HepG2 (cell line): ENCODE measurements at regions not wholly inside any gene's neighbourhood (a gene's known extent, or its start where the extent isn't known, plus 50 kb on each side); places are given as distances from the start of the nearest gene placed in this dataset.

Source experiments
- ATAC-seq: fragments of 200-7000 bp; cut with Tn5 transposase; 3 replicates; pipeline ENCODE4 v1.9.1; 2020; ENCODE audit warnings: mild to moderate bottlenecking, moderate library complexity
- BruUV-seq: library from RNA; stranded (reverse); fragments of 400-500 nt; replicated peaks from 2 replicates; lab custom pipeline; 2021; lab: Mats Ljungman, UMichigan
- CTCF ChIA-PET: fragments of 300-600 bp; formaldehyde crosslinking; extraction: SDS; loops from one replicate; lab custom pipeline; 2021; ENCODE audit warnings: low total read pairs, inconsistent platforms, low intra/inter-chr PET ratio; lab: Yijun Ruan, JAX
- POLR2A ChIA-PET: fragments of 350-600 bp; sonication (Branson Sonifier 250); formaldehyde crosslinking; loops from one replicate; lab custom pipeline; 2020; ENCODE audit warnings: antibody characterized with exemption, inconsistent platforms; lab: Yijun Ruan, JAX
- DNase-seq: peaks from one replicate; pipeline ENCODE4 v3.0.0-alpha.2; 2015; ENCODE audit warnings: low spot score
- FAIRE-seq: peaks from 3 replicates; lab custom pipeline; 2011; peaks lifted over from hg19 to GRCh38; lab: Jason Lieb, UNC
- H2AFZ ChIP-seq: one replicate; pipeline ENCODE4 v1.6.1; 2011; ENCODE audit warnings: low read length, inconsistent platforms
- H3K27ac ChIP-seq: fragments of 300-600 bp; 3 replicates; pipeline ENCODE4 v1.8.0; 2011; ENCODE audit warnings: mixed run types, mild to moderate bottlenecking, mixed read lengths, low read length, inconsistent platforms; ENCODE audit not compliant: insufficient read depth; ENCODE audit errors: extremely low read length
- H3K27me3 ChIP-seq, 2 experiments: fragments of 200-600 bp in 1 of 2; 2 replicates in 1 of 2; 3 replicates in 1 of 2; pipeline versions ENCODE4 v1.6.0 to v1.8.0; 2011; ENCODE audit warnings: low read length in 2 of 2, mild to moderate bottlenecking in 2 of 2, moderate library complexity in 2 of 2, inconsistent platforms in 1 of 2; ENCODE audit not compliant: insufficient read depth in 2 of 2, control insufficient read depth in 1 of 2
- H3K36me3 ChIP-seq, 2 experiments: fragments of 200-600 bp in 1 of 2; replicated peaks in 1 of 2; 2 replicates in 1 of 2; 3 replicates in 1 of 2; pipeline versions ENCODE4 v1.5.1 to v1.8.0; 2011; ENCODE audit warnings: low read length in 2 of 2, inconsistent platforms in 1 of 2; ENCODE audit not compliant: insufficient read depth in 2 of 2, control insufficient read depth in 1 of 2
- H3K4me1 ChIP-seq: 2 replicates; pipeline ENCODE4 v1.5.1; 2012; ENCODE audit warnings: low read length, inconsistent platforms; ENCODE audit not compliant: insufficient read depth
- H3K4me2 ChIP-seq: 2 replicates; pipeline ENCODE4 v1.6.0; 2011; ENCODE audit warnings: low read depth, low read length, inconsistent platforms
- H3K4me3 ChIP-seq, 3 experiments: fragments of 200-600 bp in 1 of 3; sonication (generic), shearing (Covaris generic) in 1 of 3; replicated peaks in 1 of 3; 2 replicates each; pipeline ENCODE4 v1.5.1; 2011 to 2016; ENCODE audit warnings: low read length in 3 of 3, inconsistent platforms in 2 of 3, low read depth in 2 of 3, mild to moderate bottlenecking in 2 of 3, control low read depth in 1 of 3, mixed read lengths in 1 of 3; ENCODE audit not compliant: insufficient read depth in 1 of 3
- H3K79me2 ChIP-seq: one replicate; pipeline ENCODE4 v1.6.1; 2011; ENCODE audit warnings: low read length, inconsistent platforms; ENCODE audit not compliant: insufficient read depth
- H3K9ac ChIP-seq: 2 replicates; pipeline ENCODE4 v1.6.0; 2011; ENCODE audit warnings: mild to moderate bottlenecking, low read depth, low read length, inconsistent platforms; ENCODE audit not compliant: insufficient read depth
- H3K9me3 ChIP-seq: 2 replicates; pipeline ENCODE4 v1.5.1; 2012; ENCODE audit warnings: mild to moderate bottlenecking, low read length
- H4K20me1 ChIP-seq: 2 replicates; pipeline ENCODE4 v1.6.0; 2011; ENCODE audit warnings: inconsistent platforms, mild to moderate bottlenecking, low read length, moderate library complexity; ENCODE audit not compliant: insufficient read depth
- ATF7 ChIP-seq, 2 experiments: fragments of 450-650 bp in 1 of 2; sonication (generic) in 1 of 2; formaldehyde crosslinking in 1 of 2; IDR thresholded peaks; 2 replicates each; pipeline versions ENCODE4 v1.4.0 to v1.6.1; 2016 to 2020; ENCODE audit warnings: antibody characterized with exemption in 1 of 2, mild to moderate bottlenecking in 1 of 2, missing genetic modification reagents in 1 of 2
- KLF6 ChIP-seq: IDR thresholded peaks from 2 replicates; pipeline ENCODE4 v1.8.0; 2016; ENCODE audit warnings: missing biosample characterization, missing genetic modification reagents
- NFE2L1 ChIP-seq: sonication (generic); formaldehyde crosslinking; IDR thresholded peaks from 2 replicates; pipeline ENCODE4 v1.4.0; 2020; ENCODE audit warnings: missing genetic modification reagents, mild to moderate bottlenecking, borderline replicate concordance
- PRDM10 ChIP-seq: sonication (generic); formaldehyde crosslinking; IDR thresholded peaks from 2 replicates; pipeline ENCODE4 v1.4.0; 2020; ENCODE audit warnings: low read depth, missing genetic modification reagents
- STAT5B ChIP-seq: sonication (generic); formaldehyde crosslinking; IDR thresholded peaks from 2 replicates; pipeline ENCODE4 v1.4.0; 2020; ENCODE audit warnings: missing genetic modification reagents
- ZBTB43 ChIP-seq: sonication (generic); formaldehyde crosslinking; conservative IDR thresholded peaks from 2 replicates; pipeline ENCODE4 v1.4.0; 2020; ENCODE audit warnings: missing genetic modification reagents
- ZNF468 ChIP-seq: sonication (generic); formaldehyde crosslinking; IDR thresholded peaks from 2 replicates; pipeline ENCODE4 v1.8.0; 2022; ENCODE audit warnings: mild to moderate bottlenecking, moderate library complexity, missing genetic modification reagents
- ZNF552 ChIP-seq: sonication (generic); formaldehyde crosslinking; IDR thresholded peaks from 2 replicates; pipeline ENCODE4 v1.9.0; 2022; ENCODE audit warnings: missing genetic modification reagents, mild to moderate bottlenecking, borderline replicate concordance
- ZNF792 ChIP-seq: IDR thresholded peaks from 2 replicates; pipeline ENCODE4 v1.6.1; 2016
- ZNF839 ChIP-seq: sonication (generic); formaldehyde crosslinking; IDR thresholded peaks from 2 replicates; pipeline ENCODE4 v1.4.0; 2020; ENCODE audit warnings: missing genetic modification reagents, mild to moderate bottlenecking, borderline replicate concordance
- WGBS: methylation state at CpG from one replicate; pipeline ENCODE4 v1.1.6; 2017; ENCODE audit warnings: low lambda C conversion rate; 5-methylcytosine and 5-hydroxymethylcytosine counted together
- in situ Hi-C: cut with HindIII; loops from 2 replicates; pipeline ENCODE4 v1.10.0; 2017; ENCODE audit warnings: low pct_unique_long_range_greater_than_20kb; ENCODE audit not compliant: extremely low pct_ligation_motif_present
- intact Hi-C: fragments of 100-400 bp; cut with micrococcal nuclease; formaldehyde crosslinking; loops from one replicate; pipeline ENCODE4 v1.10.0; 2022; ENCODE audit not compliant: unreplicated experiment

- CTCF ChIA-PET, result no interaction called here
- no peaks in the 10 kb centered on the region for H3K9me3 ChIP-seq
- H2AFZ ChIP-seq, result no peak overlapping the region
- H3K4me1 ChIP-seq, result no peaks in the 10 kb centered on the region
- H3K4me2 ChIP-seq, result no peak overlapping the region
- no peaks in the 10 kb centered on the region for H3K36me3 ChIP-seq
- POLR2A ChIA-PET, result no interaction called here
- H4K20me1 ChIP-seq, result no peaks in the 10 kb centered on the region
- intact Hi-C loops, result no loop called here
- H3K27ac ChIP-seq, result no peak overlapping the region
- BruUV-seq, result no TSS peak
- ATAC-seq (no peak), FAIRE-seq (no peak), DNase-seq (no peak)
- TF ChIP-seq STAT5B (CRISPR knock-in tag) (no peak), ZNF792 (CRISPR knock-in tag) (no peak), ZBTB43 (CRISPR knock-in tag) (no peak), ZNF839 (CRISPR knock-in tag) (no peak), ZNF468 (no peak), NFE2L1 (no peak), KLF6 (CRISPR knock-in tag) (no peak), PRDM10 (CRISPR knock-in tag) (no peak), ZNF552 (CRISPR knock-in tag) (no peak), ATF7 (IDR thresholded peaks at IDR 0.05) (no peak), ATF7 (CRISPR knock-in tag; IDR thresholded peaks at IDR 0.05) (no peak)
- H3K27me3 ChIP-seq, result no peaks in the 10 kb centered on the region
- H3K4me3 ChIP-seq, result no peak overlapping the region
- H3K79me2 ChIP-seq, result no peaks in the 10 kb centered on the region
- in situ Hi-C loops, result no loop called here
- H3K9ac ChIP-seq, result no peak overlapping the region
- WGBS, result 0% methylated on average over 1 of the region's 1 CpG
Measured at GRCh38 chr2:160583146-160583535, 89.5 kb upstream of the RBMS1 start.
